HG02571 (cell line): ENCODE measurements at regions not wholly inside any gene's neighbourhood (a gene's known extent, or its start where the extent isn't known, plus 50 kb on each side); places are given as distances from the start of the nearest gene placed in this dataset.

Experiments used
- ATAC-seq: cut with Tn5 transposase; IDR thresholded peaks from one replicate; pipeline ENCODE4 v1.9.1; 2021; ENCODE audit warnings: mild to moderate bottlenecking, moderate library complexity; ENCODE audit not compliant: unreplicated experiment

GRCh38 chr4:145427991-145428390 is 53.7 kb upstream of the SMAD1 start:
- ATAC-seq, result no peak

GRCh38 chr4:145427221-145427620 is 54.4 kb upstream of the SMAD1 start:
- no peak for ATAC-seq

DNA sequence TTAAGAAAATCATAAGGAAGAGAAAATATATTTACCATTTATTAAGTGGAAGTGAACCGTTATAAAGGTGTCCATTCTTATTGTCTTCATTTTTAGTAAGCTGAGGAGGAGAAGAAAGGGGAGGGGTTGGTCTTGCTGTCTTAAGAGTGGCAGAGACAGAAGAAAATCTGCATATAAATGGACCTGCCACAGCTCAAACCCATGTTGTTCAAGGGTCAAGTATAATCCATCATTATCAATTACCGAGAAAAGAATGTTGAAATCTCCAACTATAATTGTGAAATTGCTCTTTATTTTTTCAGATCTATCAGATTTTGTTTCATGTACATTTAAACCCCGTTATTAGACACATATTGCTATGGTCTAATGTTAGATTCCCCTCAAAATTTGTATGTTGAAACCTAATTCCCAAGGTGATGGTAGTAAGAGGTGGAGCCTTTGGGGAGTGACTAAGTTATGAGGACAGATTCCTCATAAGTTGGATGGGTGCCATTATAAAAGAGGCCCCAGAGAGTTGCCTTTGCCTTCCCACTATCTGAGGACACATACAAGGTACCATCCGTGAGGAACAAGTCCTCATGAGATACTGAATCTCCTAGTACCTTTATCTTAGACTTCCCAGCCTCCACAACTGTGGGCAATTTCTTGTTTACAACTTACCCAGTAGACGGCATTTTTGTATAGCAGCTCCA is 58.5 kb upstream of the SMAD1 start:
- no peak for ATAC-seq

GRCh38 chr4:145420595-145421214 is 60.9 kb upstream of the SMAD1 start:
- no peak for ATAC-seq

- ATAC-seq, result no peak
These were observed 62.9 kb upstream of the SMAD1 start for GRCh38 chr4:145418739-145419138.

DNA sequence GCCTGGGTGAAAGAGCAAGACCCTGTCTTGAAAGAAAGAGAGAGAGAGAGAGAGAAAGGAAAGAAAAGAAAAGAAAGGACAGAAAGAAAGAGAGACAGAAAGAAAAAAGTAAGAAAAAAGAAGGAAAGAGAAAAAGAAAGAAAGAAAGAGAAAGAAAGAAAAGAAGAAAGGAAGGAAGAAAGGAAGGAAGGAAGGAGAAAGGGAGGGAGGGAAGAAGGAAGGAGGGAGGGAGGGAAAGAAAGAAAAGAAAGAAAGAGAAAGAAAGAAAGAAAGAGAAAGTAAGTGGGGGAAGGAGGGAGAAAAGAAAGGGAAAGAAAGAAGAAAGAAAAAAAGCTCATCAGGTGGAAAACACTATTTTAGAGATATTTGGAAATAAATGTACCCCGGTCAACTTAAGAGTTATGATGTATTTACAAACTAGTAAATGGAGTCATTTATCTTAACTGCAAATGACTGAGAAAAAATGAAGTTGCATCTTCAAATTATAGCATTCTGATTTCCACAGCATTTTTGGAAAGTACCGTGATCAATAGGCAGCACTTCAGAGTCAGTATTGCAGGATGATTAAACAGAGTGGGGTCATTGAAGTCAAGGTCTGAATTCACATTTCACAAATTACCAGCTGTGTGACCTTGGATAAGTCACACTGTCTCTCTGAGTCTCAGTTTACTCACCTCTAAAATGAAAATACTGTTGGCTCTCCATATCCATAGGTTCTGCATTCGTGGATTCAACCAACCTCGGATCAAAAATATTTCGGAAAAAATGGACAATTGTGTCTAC is 64.1 kb upstream of the SMAD1 start:
- ATAC-seq, result no peak

GRCh38 chr4:145414841-145415240 is 66.8 kb upstream of the SMAD1 start:
- no peak for ATAC-seq

DNA sequence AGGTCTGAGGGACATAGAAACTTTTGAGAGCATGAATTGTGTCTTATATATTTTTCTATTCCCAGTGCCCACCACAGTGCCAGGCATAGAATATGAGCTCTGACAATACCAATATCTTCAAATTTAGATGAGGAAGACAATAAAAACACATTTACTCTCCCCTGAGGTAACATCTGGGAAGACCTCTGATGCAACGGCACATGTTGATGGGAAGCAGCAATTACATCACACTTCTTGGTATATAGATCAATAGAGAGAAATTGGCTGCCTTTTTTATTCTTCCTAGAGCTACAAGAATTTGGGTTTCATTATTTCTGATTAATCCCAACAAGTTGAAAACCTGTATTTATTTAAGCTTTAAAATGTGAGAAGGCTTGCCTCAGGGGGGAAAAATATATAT is 67.4 kb upstream of the SMAD1 start:
- ATAC-seq, result no peak

- ATAC-seq, result no peak
These were observed 74.7 kb upstream of the SMAD1 start for GRCh38 chr4:145406970-145407369.

- ATAC-seq, result no peak
These were observed 76.9 kb upstream of the SMAD1 start for GRCh38 chr4:145404761-145405160.

DNA sequence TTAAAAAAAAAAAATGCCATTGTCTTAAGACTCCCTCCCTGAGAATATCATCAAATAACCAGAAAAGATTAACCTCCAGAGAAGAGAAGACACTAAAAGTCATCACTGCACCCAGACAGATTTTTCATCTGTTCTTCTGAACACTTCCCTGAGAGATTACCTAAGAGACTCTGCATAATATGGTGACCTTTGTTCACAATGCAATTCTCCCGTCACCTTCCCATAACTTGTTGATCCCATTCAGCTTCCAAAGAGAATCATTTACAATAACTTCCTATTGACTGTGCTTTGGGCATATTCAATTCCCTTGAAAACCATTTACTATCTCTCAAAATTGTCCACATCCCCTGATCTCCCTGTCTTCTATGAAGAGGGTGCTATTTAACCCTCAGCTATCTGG is 85.1 kb upstream of the SMAD1 start:
- no peak for ATAC-seq

GRCh38 chr4:145390571-145390970 is 91.1 kb upstream of the SMAD1 start:
- ATAC-seq, result no peak

GRCh38 chr4:145389550-145389949 is 92.1 kb upstream of the SMAD1 start:
- no peak for ATAC-seq

DNA sequence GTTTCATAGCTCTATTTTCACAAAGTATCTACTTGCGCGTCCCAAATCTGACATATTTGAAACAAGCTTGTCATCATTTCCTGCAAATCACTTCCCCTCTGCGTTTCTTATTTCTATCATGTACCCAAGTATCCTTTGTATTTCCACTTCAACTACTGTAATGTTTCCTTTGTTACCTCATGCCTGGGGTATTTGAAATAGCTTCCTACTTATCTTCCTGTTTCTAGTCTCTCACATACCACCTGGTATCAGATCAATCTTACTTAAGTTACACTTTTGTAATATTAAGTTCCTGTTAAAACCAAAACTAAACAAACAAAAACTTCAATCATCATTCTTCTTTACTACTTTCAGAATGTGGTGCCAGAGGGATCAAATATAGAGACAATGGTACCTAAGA is 93.6 kb upstream of the SMAD1 start:
- no peak for ATAC-seq

DNA sequence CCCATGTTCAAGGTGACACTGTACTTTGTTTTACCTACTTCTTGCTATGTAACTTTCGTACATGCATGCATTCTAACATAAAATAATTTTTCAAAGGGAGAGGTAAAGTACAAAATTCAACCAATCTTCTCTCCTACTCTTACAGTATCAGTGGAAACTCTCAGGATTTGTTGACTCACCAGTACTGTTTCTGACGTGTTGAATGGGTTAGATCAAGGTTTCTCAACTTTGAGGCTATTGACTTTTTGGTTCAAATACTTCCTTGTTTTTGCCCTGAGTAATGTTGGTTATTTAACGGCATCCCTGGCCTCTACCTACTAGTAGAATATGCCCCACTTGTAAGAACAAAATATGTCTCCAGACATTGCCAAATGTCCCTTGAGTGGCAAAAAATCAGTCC is 94.6 kb upstream of the SMAD1 start:
- no peak for ATAC-seq

- no peak for ATAC-seq
These were observed 100.5 kb upstream of the SMAD1 start for GRCh38 chr4:145381163-145381562.

GRCh38 chr4:145380123-145380522 is 101.5 kb upstream of the SMAD1 start:
- no peak for ATAC-seq

DNA sequence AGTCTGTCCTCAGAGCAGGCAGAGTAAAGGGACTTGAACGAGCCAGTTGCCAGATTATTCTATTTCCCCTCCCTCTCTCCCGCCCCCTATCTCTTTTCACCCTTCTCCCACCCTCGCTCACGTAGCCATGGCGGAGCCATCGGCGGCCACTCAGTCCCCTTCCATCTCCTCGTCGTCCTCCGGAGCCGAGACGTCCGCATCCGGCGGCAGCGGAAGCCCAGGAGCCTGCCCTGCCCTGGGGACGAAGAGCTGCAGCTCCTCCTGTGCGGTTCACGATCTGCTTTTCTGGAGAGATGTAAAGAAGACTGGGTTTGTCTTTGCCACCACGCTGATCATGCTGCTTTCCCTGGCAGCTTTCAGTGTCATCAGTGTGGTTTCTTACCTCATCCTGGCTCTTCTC is 106.2 kb upstream of the SMAD1 start:
- no peak for ATAC-seq

DNA sequence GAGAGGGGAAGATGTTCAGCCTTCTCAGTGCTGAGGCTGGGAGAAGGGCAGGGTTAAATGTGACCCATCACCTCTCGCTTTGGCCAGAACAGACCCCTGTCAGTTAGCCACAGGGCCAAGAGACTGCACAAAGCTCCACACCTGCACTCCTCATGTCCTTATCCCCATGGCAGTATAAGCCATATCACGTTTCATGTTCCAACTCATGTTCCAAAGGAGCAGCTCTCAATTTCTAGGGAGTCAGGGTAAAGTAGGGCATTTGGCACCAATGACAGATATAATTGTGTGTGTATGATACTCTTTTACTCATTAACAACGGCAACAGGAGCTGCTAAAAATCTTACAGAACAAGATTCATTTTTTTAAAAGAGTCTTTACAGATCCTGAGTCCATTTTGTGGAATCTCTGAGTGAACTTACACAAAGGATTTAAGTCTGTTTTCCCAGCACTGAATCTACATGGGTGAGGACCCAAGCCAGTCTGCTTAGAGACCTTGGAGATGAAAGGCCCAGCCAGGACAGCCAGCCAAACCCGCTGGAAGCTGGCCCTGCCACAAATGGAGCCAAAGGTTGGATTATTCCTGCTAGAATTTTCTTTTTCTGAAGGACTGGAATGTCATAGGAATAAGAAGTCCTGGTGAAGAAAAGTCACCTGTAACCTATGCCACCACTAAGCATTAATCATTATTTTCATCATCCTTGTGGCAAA is 129.1 kb upstream of the SMAD1 start:
- ATAC-seq, result no peak

DNA sequence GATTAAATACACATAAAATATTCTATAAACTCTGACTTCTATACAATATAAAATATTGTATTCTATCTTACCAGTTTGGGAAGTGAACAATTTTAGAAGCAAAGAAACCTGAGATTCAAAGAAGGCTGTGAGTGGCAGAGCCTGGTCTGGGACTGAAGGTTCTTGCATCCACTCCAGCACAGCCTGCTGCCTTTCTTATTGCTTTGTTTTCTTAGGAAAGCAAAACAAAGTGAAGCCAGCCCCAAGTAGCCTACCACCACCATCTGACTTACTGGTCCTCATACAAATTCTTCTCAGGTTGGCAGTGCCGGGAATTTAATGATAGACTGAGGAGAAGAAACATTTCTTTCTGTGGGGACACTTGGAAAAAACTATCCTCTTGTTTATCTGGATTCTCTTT is 129.7 kb upstream of the SMAD1 start:
- no peak for ATAC-seq

- no peak for ATAC-seq
These were observed 130.5 kb upstream of the SMAD1 start for GRCh38 chr4:145351162-145351561.

DNA sequence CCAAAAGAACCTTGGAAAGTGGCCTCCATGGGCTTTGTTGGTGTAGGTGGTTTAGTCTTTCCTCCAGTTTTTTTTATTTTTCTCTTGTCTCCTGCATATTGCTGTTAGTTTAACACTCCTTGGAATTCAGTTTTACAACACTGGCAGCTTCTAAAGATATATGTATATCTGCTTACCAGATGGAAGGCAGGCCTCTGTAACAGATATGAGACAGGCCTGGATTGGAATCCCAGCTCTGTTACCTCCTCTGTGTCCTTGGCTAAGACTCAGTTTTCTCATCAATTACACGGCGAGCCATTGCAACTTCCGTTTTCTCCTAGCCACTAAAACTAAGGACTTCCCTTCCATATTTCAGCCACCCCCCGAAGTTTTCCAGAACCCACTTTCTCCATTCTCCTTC is 133.4 kb upstream of the SMAD1 start:
- no peak for ATAC-seq
